Transverse colon (tissue), 4 donors: ENCODE measurements at regions not wholly inside any gene's neighbourhood (a gene's known extent, or its start where the extent isn't known, plus 50 kb on each side); places are given as distances from the start of the nearest gene placed in this dataset.

ENCODE experiments used
- CTCF ChIP-seq, 5 experiments: fragments of 200-600 bp in 3 of 5; fragments of 450-650 bp in 2 of 5; sonication (generic) in 3 of 5; IDR thresholded peaks; 1 replicate in 2 of 5; 2 replicates in 3 of 5; pipeline ENCODE4 v1.5.1; 2016 to 2017; ENCODE audit warnings: antibody characterized with exemption in 5 of 5, inconsistent platforms in 3 of 5, mild to moderate bottlenecking in 2 of 5, moderate library complexity in 1 of 5
- POLR2A ChIP-seq: fragments of 450-650 bp; IDR thresholded peaks from one replicate; pipeline ENCODE4 v1.6.1; 2016; ENCODE audit warnings: antibody characterized with exemption, mild to moderate bottlenecking, moderate library complexity
- POLR2AphosphoS5 ChIP-seq, 3 donors: sonication (generic); formaldehyde crosslinking; IDR thresholded peaks; one replicate each; pipeline ENCODE4 v1.6.1; 2016; ENCODE audit warnings: antibody characterized with exemption in 3 of 3

GRCh38 chr13:72145383-72145782 lies 278.4 kb upstream of the DACH1 start:
- TF ChIP-seq POLR2A (no peak), CTCF (IDR thresholded peaks at IDR 0.05) (no peak), POLR2AphosphoS5 (IDR thresholded peaks at IDR 0.05) (no peak)
